ENCODE measurements at regions not wholly inside any gene's neighbourhood (a gene's known extent, or its start where the extent isn't known, plus 50 kb on each side); places are given as distances from the start of the nearest gene placed in this dataset.

GRCh38 chrX:28205905-28206304 is 224.7 kb upstream of the DCAF8L1 start:
- ATAC-seq (no peak), DNase-seq (ENCODE audit: low read depth, low spot score) (no peak)
- no peaks in the 10 kb centered on the region for H3K27me3 ChIP-seq (ENCODE audit: control insufficient read depth, insufficient read depth, low read length)
- POLR2A ChIA-PET = no interaction called here
- CTCF ChIA-PET = no interaction called here
- no peak overlapping the region for H3K4me3 ChIP-seq (ENCODE audit: low read depth in 2 of 2, low read length in 2 of 2)
- no peaks in the 10 kb centered on the region for H3K4me1 ChIP-seq (ENCODE audit: control insufficient read depth, insufficient read depth, low read length)
- intact Hi-C loops (cut with micrococcal nuclease; ENCODE audit: unreplicated experiment) (no loop called here), in situ Hi-C loops (cut with HindIII; ENCODE audit: low pct_unique_long_range_greater_than_20kb, low sequenced_read_pairs) (no loop called here)
- H3K27ac ChIP-seq (ENCODE audit: low read length) = no peak overlapping the region
- H3K36me3 ChIP-seq (ENCODE audit: control insufficient read depth, insufficient read depth, low read length) = no peaks in the 10 kb centered on the region
- BruUV-seq (replicated peaks) = no TSS peak
- TF ChIP-seq, protein P1, sequence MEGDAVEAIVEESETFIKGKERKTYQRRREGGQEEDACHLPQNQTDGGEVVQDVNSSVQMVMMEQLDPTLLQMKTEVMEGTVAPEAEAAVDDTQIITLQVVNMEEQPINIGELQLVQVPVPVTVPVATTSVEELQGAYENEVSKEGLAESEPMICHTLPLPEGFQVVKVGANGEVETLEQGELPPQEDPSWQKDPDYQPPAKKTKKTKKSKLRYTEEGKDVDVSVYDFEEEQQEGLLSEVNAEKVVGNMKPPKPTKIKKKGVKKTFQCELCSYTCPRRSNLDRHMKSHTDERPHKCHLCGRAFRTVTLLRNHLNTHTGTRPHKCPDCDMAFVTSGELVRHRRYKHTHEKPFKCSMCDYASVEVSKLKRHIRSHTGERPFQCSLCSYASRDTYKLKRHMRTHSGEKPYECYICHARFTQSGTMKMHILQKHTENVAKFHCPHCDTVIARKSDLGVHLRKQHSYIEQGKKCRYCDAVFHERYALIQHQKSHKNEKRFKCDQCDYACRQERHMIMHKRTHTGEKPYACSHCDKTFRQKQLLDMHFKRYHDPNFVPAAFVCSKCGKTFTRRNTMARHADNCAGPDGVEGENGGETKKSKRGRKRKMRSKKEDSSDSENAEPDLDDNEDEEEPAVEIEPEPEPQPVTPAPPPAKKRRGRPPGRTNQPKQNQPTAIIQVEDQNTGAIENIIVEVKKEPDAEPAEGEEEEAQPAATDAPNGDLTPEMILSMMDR (IDR thresholded peaks at IDR 0.05) = no peak
- TF ChIP-seq TCF7L2 (IDR thresholded peaks at IDR 0.05; ENCODE audit: low read depth, low read length) (no peak), POLR2AphosphoS5 (IDR thresholded peaks at IDR 0.05; ENCODE audit: low read depth, low read length) (no peak)
- H3K9me3 ChIP-seq (ENCODE audit: control insufficient read depth, insufficient read depth, low read depth, low read length) = no peaks in the 10 kb centered on the region

DNA sequence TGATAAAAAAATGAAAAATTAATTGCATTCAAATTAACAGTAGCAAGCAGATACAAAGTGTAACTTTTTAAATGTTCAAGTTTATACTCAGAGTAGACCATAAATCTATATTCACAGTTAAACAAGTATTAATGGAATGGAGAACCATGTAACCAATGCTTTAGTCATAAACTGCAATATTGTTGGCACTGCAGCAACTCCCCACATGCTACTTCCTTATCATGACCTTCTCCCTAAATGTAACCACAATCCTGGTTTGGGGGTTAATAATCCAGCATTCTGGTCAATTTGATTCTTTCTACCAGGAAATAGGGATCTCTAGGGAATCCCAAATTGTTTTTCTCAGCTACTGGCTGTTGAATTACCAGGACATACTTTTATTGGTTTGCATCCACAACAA is 223.9 kb upstream of the DCAF8L1 start:
- Histone ChIP-seq H3K36me3 (ENCODE audit: control insufficient read depth, insufficient read depth, low read length) (no peaks in the 10 kb centered on the region), H3K27ac (ENCODE audit: low read length) (no peak overlapping the region), H3K9me3 (ENCODE audit: control insufficient read depth, insufficient read depth, low read depth, low read length) (no peaks in the 10 kb centered on the region), H3K27me3 (ENCODE audit: control insufficient read depth, insufficient read depth, low read length) (no peaks in the 10 kb centered on the region), H3K4me1 (ENCODE audit: control insufficient read depth, insufficient read depth, low read length) (no peaks in the 10 kb centered on the region), H3K4me3 (ENCODE audit: low read depth in 2 of 2, low read length in 2 of 2) (no peak overlapping the region)
- ChIA-PET CTCF (no interaction called here), POLR2A (interaction anchor here (0.6 kb wide), 1 partner anchor 139 kb away, joined by 3 read pairs; no protein-coding TSS in a partner anchor)
- no peak for TF ChIP-seq TCF7L2 (IDR thresholded peaks at IDR 0.05; ENCODE audit: low read depth, low read length)
- no peak for TF ChIP-seq POLR2AphosphoS5 (IDR thresholded peaks at IDR 0.05; ENCODE audit: low read depth, low read length)
- TF ChIP-seq REST (IDR thresholded peaks at IDR 0.05; ENCODE audit: insufficient read depth in 1 of 2, low read depth in 2 of 2, low read length in 1 of 2) = no peak
- TF ChIP-seq, protein P1 (IDR thresholded peaks at IDR 0.05) = no peak
- no peak for TF ChIP-seq SIN3A (IDR thresholded peaks at IDR 0.05; ENCODE audit: borderline replicate concordance, insufficient read depth, low read depth, low read length)
- no peak for DNase-seq (ENCODE audit: low read depth, low spot score)
- BruUV-seq (replicated peaks) = no TSS peak
- ATAC-seq = no peak
- in situ Hi-C loops (cut with HindIII; ENCODE audit: low pct_unique_long_range_greater_than_20kb, low sequenced_read_pairs) (no loop called here), intact Hi-C loops (cut with micrococcal nuclease; ENCODE audit: unreplicated experiment) (no loop called here)

All from Panc1 (cell line).